GM19238 (cell line): ENCODE measurements at regions not wholly inside any gene's neighbourhood (a gene's known extent, or its start where the extent isn't known, plus 50 kb on each side); places are given as distances from the start of the nearest gene placed in this dataset.
"Not testable (repeated sequence)": the region's sequence is repeated elsewhere in the genome, so short reads cannot be mapped to it uniquely, and the experiment has no call there.

Experiments
- DNase-seq: peaks from one replicate; pipeline ENCODE4 v3.0.0; 2011; ENCODE audit warnings: low spot score; ENCODE audit not compliant: insufficient read length

- DNase-seq, result no peak
Measured at GRCh38 chr6:166806962-166807757, 149.2 kb downstream of the RNASET2 start.

- DNase-seq, result no peak
Measured at GRCh38 chr6:166806217-166806838, 150.0 kb downstream of the RNASET2 start.

GRCh38 chr6:166803471-166803870 lies 152.9 kb downstream of the RNASET2 start:
- DNase-seq, result no peak

GRCh38 chr6:166802401-166802800 lies 153.9 kb downstream of the RNASET2 start:
- DNase-seq, result no peak

GRCh38 chr6:166800137-166800536 lies 156.2 kb downstream of the RNASET2 start:
- DNase-seq, result no peak

- no peak for DNase-seq
Measured at GRCh38 chr6:166798652-166799051, 157.7 kb downstream of the RNASET2 start.

- DNase-seq, result no peak
Measured at GRCh38 chr6:166796610-166797009, 159.7 kb downstream of the RNASET2 start.

- DNase-seq, result no peak
Measured at GRCh38 chr6:166795879-166796278, 160.5 kb downstream of the RNASET2 start.

- DNase-seq, result not testable (repeated sequence)
Measured at GRCh38 chr6:166790808-166791207, 163.8 kb upstream of the RPS6KA2 start.

- not testable (repeated sequence) for DNase-seq
Measured at GRCh38 chr6:166788846-166789529, 161.9 kb upstream of the RPS6KA2 start.

GRCh38 chr6:166786704-166787293 lies 159.7 kb upstream of the RPS6KA2 start:
- peak; percentile 44 for DNase-seq

GRCh38 chr6:166785131-166785530 lies 158.1 kb upstream of the RPS6KA2 start:
- DNase-seq, result no peak

- DNase-seq, result no peak
Measured at GRCh38 chr6:166784691-166785090, 157.6 kb upstream of the RPS6KA2 start.

- no peak for DNase-seq
Measured at GRCh38 chr6:166782520-166782919, 155.5 kb upstream of the RPS6KA2 start.

GRCh38 chr6:166781331-166781730 lies 154.3 kb upstream of the RPS6KA2 start:
- no peak for DNase-seq

- no peak for DNase-seq
Measured at GRCh38 chr6:166779963-166780683, 153.1 kb upstream of the RPS6KA2 start.

- no peak for DNase-seq
Measured at GRCh38 chr6:166779381-166779780, 152.3 kb upstream of the RPS6KA2 start.

- no peak for DNase-seq
Measured at GRCh38 chr6:166778776-166779175, 151.7 kb upstream of the RPS6KA2 start.

GRCh38 chr6:166778046-166778445 lies 151.0 kb upstream of the RPS6KA2 start:
- no peak for DNase-seq

GRCh38 chr6:166777096-166777630 lies 150.1 kb upstream of the RPS6KA2 start:
- DNase-seq, result no peak

GRCh38 chr6:166776571-166776970 lies 149.5 kb upstream of the RPS6KA2 start:
- DNase-seq, result no peak
